COLO668 (cell line): ENCODE measurements at regions not wholly inside any gene's neighbourhood (a gene's known extent, or its start where the extent isn't known, plus 50 kb on each side); places are given as distances from the start of the nearest gene placed in this dataset.
A peak's percentile ranks its signal among the peaks of the same experiment; 100 is the strongest.
"Not testable (repeated sequence)": the region's sequence is repeated elsewhere in the genome, so short reads cannot be mapped to it uniquely, and the experiment has no call there.

ENCODE experiments used
- DNase-seq: peaks from one replicate; lab custom pipeline; 2025; ENCODE audit not compliant: unreplicated experiment; lab: John Stamatoyannopoulos, UW

GRCh38 chr14:25887251-25887878 lies 710.5 kb downstream of the NOVA1 start:
- no peak for DNase-seq

- DNase-seq = no peak
Observed at GRCh38 chr14:25884657-25885056, 713.2 kb downstream of the NOVA1 start.

GRCh38 chr14:25882899-25883298 lies 714.9 kb downstream of the NOVA1 start:
- no peak for DNase-seq

- DNase-seq = no peak
Observed at GRCh38 chr14:25875475-25875874, 722.4 kb downstream of the NOVA1 start.

GRCh38 chr14:25869854-25870253 lies 728.0 kb downstream of the NOVA1 start:
- no peak for DNase-seq

- DNase-seq = no peak
Observed at GRCh38 chr14:25868521-25869314, 729.1 kb downstream of the NOVA1 start.

- DNase-seq = no peak
Observed at GRCh38 chr14:25861406-25861805, 736.4 kb downstream of the NOVA1 start.

GRCh38 chr14:25848601-25849000 lies 749.2 kb downstream of the NOVA1 start:
- no peak for DNase-seq

- no peak for DNase-seq
Observed at GRCh38 chr14:25846246-25846645, 751.6 kb downstream of the NOVA1 start.

GRCh38 chr14:25843481-25844470 lies 754.1 kb downstream of the NOVA1 start:
- DNase-seq = no peak

GRCh38 chr14:25841226-25841625 lies 756.6 kb downstream of the NOVA1 start:
- DNase-seq = no peak

- no peak for DNase-seq
Observed at GRCh38 chr14:25837551-25837965, 760.3 kb downstream of the NOVA1 start.

GRCh38 chr14:25836636-25837035 lies 761.2 kb downstream of the NOVA1 start:
- no peak for DNase-seq

GRCh38 chr14:25833341-25834126 lies 764.3 kb downstream of the NOVA1 start:
- peak; percentile 11 for DNase-seq

- no peak for DNase-seq
Observed at GRCh38 chr14:25832585-25832984, 765.2 kb downstream of the NOVA1 start.

- DNase-seq = no peak
Observed at GRCh38 chr14:25828562-25828961, 769.3 kb downstream of the NOVA1 start.

GRCh38 chr14:25826105-25826504 lies 771.7 kb downstream of the NOVA1 start:
- DNase-seq = no peak

- no peak for DNase-seq
Observed at GRCh38 chr14:25820368-25820767, 770.4 kb upstream of the STXBP6 start.

- DNase-seq = not testable (repeated sequence)
Observed at GRCh38 chr14:25814622-25815021, 764.7 kb upstream of the STXBP6 start.

GRCh38 chr14:25803386-25804018 lies 753.6 kb upstream of the STXBP6 start:
- DNase-seq = no peak
